GM12878 (cell line): ENCODE measurements at regions not wholly inside any gene's neighbourhood (a gene's known extent, or its start where the extent isn't known, plus 50 kb on each side); places are given as distances from the start of the nearest gene placed in this dataset.

Experiments
- EZH2 ChIP-seq: IDR thresholded peaks from 2 replicates; pipeline ENCODE4 v1.6.1; 2012; ENCODE audit warnings: low read depth, mild to moderate bottlenecking, control low read depth, inconsistent platforms, low read length, borderline replicate concordance; ENCODE audit not compliant: control insufficient read depth
- SPI1 ChIP-seq: IDR thresholded peaks from 2 replicates; pipeline ENCODE4 v1.6.1; 2011; ENCODE audit warnings: low read depth, mild to moderate bottlenecking, low read length, moderate library complexity, borderline replicate concordance; ENCODE audit not compliant: insufficient read depth
- SRF ChIP-seq, 2 experiments: IDR thresholded peaks; 2 replicates each; pipeline ENCODE4 v1.6.1; 2011; ENCODE audit warnings: low read depth in 2 of 2, low read length in 2 of 2, mild to moderate bottlenecking in 1 of 2, moderate library complexity in 1 of 2

DNA sequence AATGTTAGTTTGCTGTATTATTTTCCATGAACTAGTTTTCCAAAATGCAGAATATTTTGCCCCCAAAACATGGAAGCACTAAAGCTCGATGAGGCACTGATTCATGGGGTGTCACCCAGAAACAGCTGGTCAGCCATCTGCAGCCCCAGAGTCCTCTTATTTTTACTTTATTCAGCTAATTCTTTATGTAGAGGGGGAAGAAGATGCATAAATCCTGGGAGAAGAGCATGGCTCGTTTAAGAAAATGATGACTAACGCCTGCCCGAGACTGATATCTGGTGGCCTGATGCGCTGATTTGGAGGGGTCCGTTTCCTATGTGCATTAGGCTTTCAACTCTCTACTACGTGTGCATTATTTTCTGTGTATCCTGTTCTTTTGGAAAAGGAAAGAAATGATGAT is 390.3 kb upstream of the MEF2C start:
- TF ChIP-seq EZH2 (no peak), SPI1 (no peak), SRF (IDR thresholded peaks at IDR 0.05; ENCODE audit: low read depth in 2 of 2, low read length in 2 of 2) (no peak)
